NCI-H1048 (cell line): ENCODE measurements at regions not wholly inside any gene's neighbourhood (a gene's known extent, or its start where the extent isn't known, plus 50 kb on each side); places are given as distances from the start of the nearest gene placed in this dataset.

Experiments used
- DNase-seq: peaks from one replicate; lab custom pipeline; 2025; lab: John Stamatoyannopoulos, UW

GRCh38 chr2:19138264-19138825 is 220.1 kb downstream of the OSR1 start:
- no peak for DNase-seq

DNA sequence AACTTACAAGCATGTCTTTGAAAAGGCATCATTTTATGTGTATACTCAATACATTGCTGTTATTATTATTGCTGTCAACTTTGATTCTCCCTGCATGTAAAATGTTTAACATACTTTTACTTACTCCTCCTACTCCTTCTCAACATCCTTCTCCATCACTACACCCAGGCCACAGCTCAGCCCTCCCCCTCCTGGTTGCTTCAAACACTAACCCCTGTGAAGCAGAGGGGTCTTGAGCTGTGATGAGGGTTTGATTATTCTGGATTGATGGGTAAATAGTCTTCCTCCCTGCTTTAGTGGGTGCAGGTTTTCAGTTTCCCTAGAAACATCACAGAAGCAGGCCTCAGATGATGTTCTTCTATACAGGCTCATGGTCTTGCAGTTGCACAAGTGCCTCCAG is 221.0 kb downstream of the OSR1 start:
- DNase-seq, result no peak

- DNase-seq, result no peak
Observed at GRCh38 chr2:19132967-19133366, 225.5 kb downstream of the OSR1 start.

DNA sequence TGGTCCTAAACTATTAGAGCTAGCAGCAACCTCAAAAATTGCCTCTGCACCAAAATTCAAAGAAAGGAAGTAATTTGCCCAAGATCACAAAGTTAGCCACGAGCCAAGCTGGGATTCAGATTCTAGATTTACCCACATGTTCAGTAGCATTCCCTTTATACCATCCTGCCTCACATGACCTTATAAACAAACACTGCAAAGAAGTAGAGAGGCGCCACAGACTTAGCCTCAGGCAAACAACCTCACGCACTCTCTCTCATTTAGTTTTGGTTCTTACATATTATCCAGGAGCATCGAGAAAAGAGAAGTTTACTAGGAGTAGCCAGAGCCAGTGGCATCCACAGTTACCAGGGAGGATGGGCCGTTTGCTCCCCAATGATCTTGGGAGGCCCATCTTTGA is 226.6 kb downstream of the OSR1 start:
- no peak for DNase-seq

DNA sequence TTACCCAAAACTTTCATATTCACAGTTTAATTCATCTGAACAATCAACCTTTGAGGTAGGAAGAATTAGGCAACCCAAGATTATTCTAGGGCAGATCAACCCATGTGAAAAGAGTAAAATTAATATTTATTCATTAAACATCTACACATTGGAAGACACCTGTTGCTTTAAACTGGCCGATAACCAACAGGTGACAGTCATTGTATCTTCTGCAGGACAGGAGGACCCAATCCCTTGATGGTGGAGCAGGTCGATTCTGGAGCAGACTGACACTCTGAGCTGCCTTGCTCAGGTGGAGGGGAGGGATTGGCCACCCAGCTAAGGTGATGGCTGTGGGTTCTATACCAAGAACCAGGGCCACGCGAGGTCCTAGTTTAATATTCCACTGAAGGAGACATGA is 230.3 kb downstream of the OSR1 start:
- no peak for DNase-seq

DNA sequence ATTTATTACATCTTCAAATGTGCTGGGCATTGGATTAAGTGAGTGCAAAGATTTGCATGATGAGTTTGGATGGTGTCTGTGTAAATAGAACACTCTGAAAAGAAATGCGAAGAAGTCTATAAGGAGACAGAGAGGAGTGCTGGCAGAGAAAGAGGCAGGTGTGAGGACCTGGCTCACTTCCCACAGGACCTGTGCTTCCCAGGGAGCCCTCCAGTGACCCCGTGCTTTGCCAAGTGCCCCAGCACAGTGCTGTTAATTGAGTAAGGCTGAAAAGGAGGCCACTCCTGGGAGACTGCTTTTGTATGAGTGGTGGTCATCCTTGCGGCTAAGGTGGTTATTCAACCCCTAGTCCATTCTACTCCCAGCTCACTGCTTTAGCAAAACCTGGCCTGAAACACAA is 230.8 kb downstream of the OSR1 start:
- DNase-seq, result no peak

- DNase-seq, result no peak
Observed at GRCh38 chr2:19125901-19126680, 232.3 kb downstream of the OSR1 start.

DNA sequence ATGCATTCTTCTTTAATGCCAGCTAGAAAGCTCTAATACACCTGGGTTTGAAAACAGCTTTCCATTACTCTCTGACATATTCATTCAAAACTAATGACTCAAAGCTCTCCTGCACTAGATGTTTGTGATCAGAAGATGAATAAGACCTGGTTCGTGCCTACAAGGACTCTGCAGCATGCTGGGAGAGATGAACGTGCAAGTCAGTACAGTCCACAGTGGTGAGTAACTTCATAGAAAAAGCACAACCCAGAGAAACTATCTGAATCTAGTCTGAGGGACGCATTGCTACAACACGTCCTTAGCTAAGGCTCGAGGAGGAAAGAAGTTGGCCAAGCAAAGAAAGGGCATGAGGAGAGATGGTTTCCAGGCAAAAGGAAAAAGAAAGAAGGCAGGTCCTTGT is 234.3 kb downstream of the OSR1 start:
- DNase-seq, result no peak

DNA sequence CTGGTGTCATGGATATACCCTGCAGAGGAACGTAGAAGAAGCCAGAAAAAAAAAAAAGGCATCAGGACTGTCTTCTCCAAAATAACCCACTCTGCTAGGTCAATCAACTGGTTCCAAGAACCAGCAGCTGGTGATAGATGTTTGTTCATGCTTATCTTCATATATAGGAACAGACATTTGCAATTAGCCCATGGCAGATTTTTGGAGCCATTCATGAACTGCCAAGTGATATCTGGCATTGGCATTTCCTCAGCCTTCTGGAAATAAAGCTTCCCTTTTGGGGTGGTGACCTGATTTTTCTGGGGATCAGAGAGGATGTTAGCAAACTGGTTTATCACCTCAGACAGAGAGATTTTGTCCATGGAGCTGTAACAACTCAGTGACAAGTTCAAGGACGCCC is 234.9 kb downstream of the OSR1 start:
- no peak for DNase-seq

DNA sequence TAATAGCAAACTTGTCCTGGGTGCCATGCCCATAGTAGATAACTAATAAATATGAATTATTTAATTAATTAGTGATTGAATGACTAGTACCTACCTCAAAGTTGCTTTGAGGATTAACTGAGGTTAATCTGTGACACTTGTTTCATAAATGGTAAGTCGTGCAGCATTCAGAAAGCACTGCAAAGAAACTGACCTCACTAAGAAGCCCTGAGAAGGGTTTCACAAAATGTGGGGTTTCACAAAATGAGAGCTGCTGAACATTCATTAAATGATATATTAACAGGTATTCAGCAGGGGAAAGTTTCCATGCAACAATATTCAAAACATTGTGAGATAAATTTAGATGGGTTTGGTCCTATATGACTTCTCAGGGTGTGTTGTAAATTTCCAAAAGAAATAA is 236.2 kb downstream of the OSR1 start:
- no peak for DNase-seq

DNA sequence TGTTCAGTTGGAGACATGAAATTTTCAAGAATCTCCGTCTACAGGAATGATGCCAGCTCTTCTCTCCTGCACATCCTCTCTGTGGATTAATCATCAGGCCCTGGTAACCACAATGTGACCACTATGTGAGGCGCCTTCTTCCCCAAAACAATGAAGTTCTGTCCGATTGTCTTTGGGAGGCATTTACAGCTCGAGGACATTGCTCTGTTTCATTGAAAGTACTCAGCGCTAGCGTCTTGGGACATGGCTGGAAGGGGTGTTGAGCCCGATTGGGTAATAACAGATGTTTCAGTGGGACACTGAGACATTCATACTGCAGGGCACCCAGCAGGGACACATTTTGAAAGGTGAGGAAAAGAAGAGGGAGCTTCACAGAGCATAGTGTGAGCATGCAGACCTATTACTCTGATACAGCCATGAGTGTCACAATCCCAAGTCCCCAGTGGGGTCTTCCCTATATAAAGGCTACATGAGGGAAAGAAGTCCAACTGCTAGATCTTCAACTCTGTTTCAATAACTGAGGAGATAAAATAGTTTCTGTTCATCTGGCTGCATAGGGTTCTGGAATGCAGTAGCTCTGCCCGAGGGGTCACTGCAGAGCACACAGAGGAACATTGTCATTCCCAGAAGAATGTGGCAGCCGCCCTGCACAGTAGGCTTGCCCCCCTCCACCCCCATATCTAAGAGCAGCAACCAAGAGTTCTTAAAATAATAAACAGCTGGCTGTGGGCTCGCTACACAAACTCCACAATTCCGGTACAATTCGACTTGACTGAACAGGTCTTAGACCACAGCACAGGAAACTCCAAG is 237.3 kb downstream of the OSR1 start:
- no peak for DNase-seq

DNA sequence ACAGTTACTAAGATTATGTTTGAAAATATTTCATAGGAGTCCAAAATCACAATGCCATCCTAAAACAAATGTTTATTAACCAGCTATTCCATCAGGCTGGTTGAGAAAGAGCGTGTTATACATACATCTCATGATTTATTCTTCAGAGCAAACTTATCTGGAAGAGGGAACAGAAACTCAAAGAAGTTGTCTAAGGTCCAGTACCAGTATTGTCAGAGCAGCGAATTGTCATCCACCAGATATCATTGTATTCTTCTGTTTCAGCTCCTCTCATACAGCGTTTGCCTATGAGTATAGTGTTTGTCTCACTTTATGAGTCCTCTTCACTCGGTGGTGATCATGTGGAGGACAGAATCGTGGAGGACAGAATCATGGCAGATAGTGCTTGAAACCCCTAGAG is 238.2 kb downstream of the OSR1 start:
- DNase-seq, result no peak

GRCh38 chr2:19119326-19120001 is 239.0 kb downstream of the OSR1 start:
- no peak for DNase-seq

GRCh38 chr2:19116918-19117317 is 241.5 kb downstream of the OSR1 start:
- DNase-seq, result no peak

- no peak for DNase-seq
Observed at GRCh38 chr2:19114754-19115231, 243.6 kb downstream of the OSR1 start.

- no peak for DNase-seq
Observed at GRCh38 chr2:19114126-19114525, 244.3 kb downstream of the OSR1 start.

DNA sequence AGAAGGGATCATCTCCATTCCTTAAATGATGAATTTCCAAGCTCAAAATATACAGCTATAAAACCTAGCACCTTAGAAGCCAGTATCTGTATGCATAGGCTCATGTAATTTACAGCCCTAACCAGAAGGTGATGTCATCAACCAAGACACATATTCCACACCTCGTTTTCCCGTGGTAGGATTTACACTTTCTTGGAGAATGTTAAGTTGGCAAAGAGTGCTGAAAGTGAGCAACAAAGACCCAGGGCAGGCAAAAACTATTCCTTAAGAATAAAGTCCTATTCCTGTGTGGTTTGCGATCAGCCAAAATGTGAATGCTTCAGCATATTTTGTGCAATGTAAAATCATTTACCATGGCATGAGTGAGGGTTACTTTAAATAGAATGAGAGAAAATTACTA is 247.1 kb downstream of the OSR1 start:
- no peak for DNase-seq

DNA sequence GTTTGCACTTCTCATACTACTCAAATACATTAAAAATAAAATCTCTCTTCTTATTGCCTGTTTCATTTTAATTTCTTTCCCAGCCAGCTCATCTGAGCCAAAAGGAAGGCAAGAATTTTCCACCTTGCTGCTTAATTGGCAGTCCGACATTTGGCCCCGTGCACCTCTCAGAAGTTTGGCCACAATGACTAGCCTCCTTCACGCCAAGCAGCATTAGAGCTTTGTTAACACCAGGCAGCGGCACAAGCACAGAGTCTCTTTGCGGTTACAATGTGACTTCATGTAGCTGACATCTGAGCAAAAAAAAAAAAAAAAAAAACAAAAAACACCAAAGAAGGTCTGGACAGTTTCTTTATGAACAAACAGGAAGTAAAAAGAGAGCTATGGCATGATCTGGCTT is 248.9 kb downstream of the OSR1 start:
- DNase-seq, result no peak

- DNase-seq, result no peak
Observed at GRCh38 chr2:19106376-19106775, 252.0 kb downstream of the OSR1 start.

GRCh38 chr2:19104503-19104902 is 253.9 kb downstream of the OSR1 start:
- DNase-seq, result no peak

- no peak for DNase-seq
Observed at GRCh38 chr2:19102696-19103423, 255.6 kb downstream of the OSR1 start.

GRCh38 chr2:19101968-19102367 is 256.5 kb downstream of the OSR1 start:
- no peak for DNase-seq
